PFSK-1 (cell line): ENCODE measurements at regions not wholly inside any gene's neighbourhood (a gene's known extent, or its start where the extent isn't known, plus 50 kb on each side); places are given as distances from the start of the nearest gene placed in this dataset.

ENCODE experiments used
- FOXP2 ChIP-seq: optimal IDR thresholded peaks from 2 replicates; pipeline ENCODE3; 2011; ENCODE audit warnings: borderline replicate concordance, control low read depth, inconsistent platforms; ENCODE audit not compliant: insufficient read depth; ENCODE audit errors: extremely low read length, extremely low read depth
- POLR2AphosphoS5 ChIP-seq: IDR thresholded peaks from 2 replicates; pipeline ENCODE4 v1.6.1; 2012; ENCODE audit warnings: low read depth, mild to moderate bottlenecking, control low read depth, low read length, moderate library complexity
- SIN3A ChIP-seq: IDR thresholded peaks from 2 replicates; pipeline ENCODE4 v1.6.1; 2012; ENCODE audit warnings: mild to moderate bottlenecking, low read length, moderate library complexity, borderline replicate concordance; ENCODE audit not compliant: insufficient read depth
- TAF1 ChIP-seq: IDR thresholded peaks from 2 replicates; pipeline ENCODE4 v1.6.1; 2012; ENCODE audit warnings: low read length, control low read depth, borderline replicate concordance; ENCODE audit not compliant: insufficient read depth
- TF ChIP-seq, protein P1 (sequence below), 2 experiments: IDR thresholded peaks; 2 replicates each; pipeline versions ENCODE4 v1.6.1 to v1.8.0; 2011 to 2012; ENCODE audit warnings: low read depth in 2 of 2, low read length in 2 of 2, control low read depth in 1 of 2, inconsistent platforms in 1 of 2, mild to moderate bottlenecking in 1 of 2, moderate library complexity in 1 of 2; ENCODE audit not compliant: insufficient read depth in 1 of 2

GRCh38 chr4:15270201-15270600 lies 157.6 kb upstream of the C1QTNF7 start:
- TF ChIP-seq, protein P1, sequence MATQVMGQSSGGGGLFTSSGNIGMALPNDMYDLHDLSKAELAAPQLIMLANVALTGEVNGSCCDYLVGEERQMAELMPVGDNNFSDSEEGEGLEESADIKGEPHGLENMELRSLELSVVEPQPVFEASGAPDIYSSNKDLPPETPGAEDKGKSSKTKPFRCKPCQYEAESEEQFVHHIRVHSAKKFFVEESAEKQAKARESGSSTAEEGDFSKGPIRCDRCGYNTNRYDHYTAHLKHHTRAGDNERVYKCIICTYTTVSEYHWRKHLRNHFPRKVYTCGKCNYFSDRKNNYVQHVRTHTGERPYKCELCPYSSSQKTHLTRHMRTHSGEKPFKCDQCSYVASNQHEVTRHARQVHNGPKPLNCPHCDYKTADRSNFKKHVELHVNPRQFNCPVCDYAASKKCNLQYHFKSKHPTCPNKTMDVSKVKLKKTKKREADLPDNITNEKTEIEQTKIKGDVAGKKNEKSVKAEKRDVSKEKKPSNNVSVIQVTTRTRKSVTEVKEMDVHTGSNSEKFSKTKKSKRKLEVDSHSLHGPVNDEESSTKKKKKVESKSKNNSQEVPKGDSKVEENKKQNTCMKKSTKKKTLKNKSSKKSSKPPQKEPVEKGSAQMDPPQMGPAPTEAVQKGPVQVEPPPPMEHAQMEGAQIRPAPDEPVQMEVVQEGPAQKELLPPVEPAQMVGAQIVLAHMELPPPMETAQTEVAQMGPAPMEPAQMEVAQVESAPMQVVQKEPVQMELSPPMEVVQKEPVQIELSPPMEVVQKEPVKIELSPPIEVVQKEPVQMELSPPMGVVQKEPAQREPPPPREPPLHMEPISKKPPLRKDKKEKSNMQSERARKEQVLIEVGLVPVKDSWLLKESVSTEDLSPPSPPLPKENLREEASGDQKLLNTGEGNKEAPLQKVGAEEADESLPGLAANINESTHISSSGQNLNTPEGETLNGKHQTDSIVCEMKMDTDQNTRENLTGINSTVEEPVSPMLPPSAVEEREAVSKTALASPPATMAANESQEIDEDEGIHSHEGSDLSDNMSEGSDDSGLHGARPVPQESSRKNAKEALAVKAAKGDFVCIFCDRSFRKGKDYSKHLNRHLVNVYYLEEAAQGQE (IDR thresholded peaks at IDR 0.05; ENCODE audit: insufficient read depth in 1 of 2, low read depth in 2 of 2, low read length in 2 of 2) = no peak
- TF ChIP-seq TAF1 (no peak), POLR2AphosphoS5 (no peak), SIN3A (no peak), FOXP2 (no peak)

GRCh38 chr4:15286041-15286440 lies 141.8 kb upstream of the C1QTNF7 start:
- TF ChIP-seq POLR2AphosphoS5 (no peak), SIN3A (no peak)

GRCh38 chr4:15291122-15291521 lies 136.7 kb upstream of the C1QTNF7 start:
- no peak for TF ChIP-seq SIN3A
- TF ChIP-seq TAF1 = no peak
- TF ChIP-seq, protein P1 (IDR thresholded peaks at IDR 0.05; ENCODE audit: insufficient read depth in 1 of 2, low read depth in 2 of 2, low read length in 2 of 2) = no peak
- no peak for TF ChIP-seq FOXP2
- TF ChIP-seq POLR2AphosphoS5 = no peak

DNA sequence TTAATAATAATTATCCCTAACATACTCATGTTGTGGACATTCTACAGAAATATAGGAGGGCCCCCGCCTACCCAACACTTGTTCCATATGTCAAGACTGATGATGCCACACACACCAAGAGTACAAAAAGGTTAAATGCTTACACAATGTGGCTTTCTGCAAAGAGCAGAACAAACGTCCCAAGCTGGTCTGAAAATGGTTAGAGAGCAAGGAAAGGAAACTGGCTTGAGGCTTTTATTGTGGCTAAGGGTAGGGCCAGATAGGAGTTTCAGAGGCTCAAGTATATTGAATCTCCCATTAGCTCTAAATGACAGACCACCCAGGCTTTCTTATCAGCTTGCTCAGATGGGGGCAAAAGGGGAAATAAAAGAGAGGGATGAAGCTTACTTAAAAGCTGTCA lies 134.1 kb upstream of the C1QTNF7 start:
- TF ChIP-seq, protein P1 (IDR thresholded peaks at IDR 0.05; ENCODE audit: insufficient read depth in 1 of 2, low read depth in 2 of 2, low read length in 2 of 2) = no peak
- TF ChIP-seq POLR2AphosphoS5 = no peak
- TF ChIP-seq SIN3A = no peak
- TF ChIP-seq FOXP2 = no peak
- no peak for TF ChIP-seq TAF1

GRCh38 chr4:15294202-15294601 lies 133.6 kb upstream of the C1QTNF7 start:
- TF ChIP-seq FOXP2 (no peak), SIN3A (no peak), TAF1 (no peak), POLR2AphosphoS5 (no peak)
- TF ChIP-seq, protein P1 (IDR thresholded peaks at IDR 0.05; ENCODE audit: insufficient read depth in 1 of 2, low read depth in 2 of 2, low read length in 2 of 2) = no peak

DNA sequence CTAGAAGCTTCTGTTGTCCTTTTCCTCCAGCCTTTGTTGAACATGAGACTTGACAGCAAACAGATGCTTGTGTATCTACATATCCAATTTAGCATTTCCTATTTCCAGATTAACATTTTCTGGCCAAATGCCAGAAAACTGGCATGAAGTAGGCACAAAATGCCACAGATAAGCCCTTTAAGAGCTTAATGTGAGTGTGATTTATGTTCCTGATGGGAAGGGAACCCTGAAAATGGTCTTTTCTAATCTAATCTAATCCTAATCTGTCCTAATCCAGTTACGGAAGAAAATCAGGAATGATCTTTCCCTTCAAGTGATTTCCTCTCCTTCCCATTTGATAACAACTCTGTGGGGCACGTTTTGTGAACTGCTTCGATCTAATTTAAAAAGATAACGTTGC lies 133.0 kb upstream of the C1QTNF7 start:
- TF ChIP-seq SIN3A = no peak
- TF ChIP-seq FOXP2 = no peak
- TF ChIP-seq, protein P1 (IDR thresholded peaks at IDR 0.05; ENCODE audit: insufficient read depth in 1 of 2, low read depth in 2 of 2, low read length in 2 of 2) = no peak
- TF ChIP-seq TAF1 = no peak
- no peak for TF ChIP-seq POLR2AphosphoS5
